Ovary (tissue), 7 donors: ENCODE measurements at regions not wholly inside any gene's neighbourhood (a gene's known extent, or its start where the extent isn't known, plus 50 kb on each side); places are given as distances from the start of the nearest gene placed in this dataset.

ENCODE experiments used
- DNase-seq, 5 donors: peaks; one replicate each; pipeline ENCODE4 v3.0.0-alpha.2; 2019 to 2020
- H3K27ac ChIP-seq, 2 donors: fragments of 200-600 bp; one replicate each; pipeline versions ENCODE4 v1.5.1 to v1.8.0; 2019 to 2022
- H3K27me3 ChIP-seq: fragments of 200-600 bp; one replicate; pipeline ENCODE4 v1.8.0; 2022
- H3K36me3 ChIP-seq: fragments of 200-600 bp; sonication (generic); one replicate; pipeline ENCODE4 v1.5.1; 2019
- H3K4me1 ChIP-seq: one replicate; pipeline ENCODE4 v1.8.1; 2013; ENCODE audit warnings: mild to moderate bottlenecking, moderate library complexity; ENCODE audit not compliant: insufficient read depth
- H3K4me3 ChIP-seq: fragments of 200-600 bp; sonication (generic); one replicate; pipeline ENCODE4 v1.5.1; 2017
- H3K9me3 ChIP-seq, 2 donors: fragments of 200-600 bp in 1 of 2; sonication (generic) in 1 of 2; one replicate each; pipeline versions ENCODE4 v1.5.1 to v1.8.1; 2013 to 2019; ENCODE audit warnings: mild to moderate bottlenecking in 1 of 2, moderate library complexity in 1 of 2
- EP300 ChIP-seq: sonication (generic); formaldehyde crosslinking; IDR thresholded peaks from one replicate; pipeline ENCODE4 v1.6.1; 2017; ENCODE audit warnings: antibody characterized with exemption
- POLR2A ChIP-seq: fragments of 450-650 bp; IDR thresholded peaks from one replicate; pipeline ENCODE4 v1.6.1; 2017; ENCODE audit warnings: antibody characterized with exemption, mild to moderate bottlenecking, moderate library complexity
- WGBS, 3 donors: extraction: QIAGEN DNeasy Blood & Tissue Kit in 1 of 3; methylation state at CpG; one replicate each; pipeline versions ENCODE4 v1.1.5 to v1.1.7; 2013 to 2017; 5-methylcytosine and 5-hydroxymethylcytosine counted together
- intact Hi-C, 4 donors: fragments of 100-400 bp; cut with DNase I; formaldehyde crosslinking; loops; one replicate each; pipeline versions ENCODE4 v1.11.0 to v1.15.1; 2022 to 2023
- TF ChIP-seq, protein P1 (sequence below), 3 donors: fragments of 450-650 bp in 2 of 3; fragments of 200-600 bp in 1 of 3; IDR thresholded peaks; one replicate each; pipeline versions ENCODE4 v1.5.1 to v1.8.0; 2016 to 2022; ENCODE audit warnings: antibody characterized with exemption in 3 of 3, mild to moderate bottlenecking in 1 of 3
- donor health status: DM: no; HTN: no; CAD: no; lungs with moderate emphysema.
- donor health status: DM: no; HTN: no; CAD: no.
- donor health status: Bipolar disorder and iron deficiency.
- donor health status: DM: no; HTN: no; CAD: no.
- donor health status: DM: yes; HTN: yes; CAD: no.

DNA sequence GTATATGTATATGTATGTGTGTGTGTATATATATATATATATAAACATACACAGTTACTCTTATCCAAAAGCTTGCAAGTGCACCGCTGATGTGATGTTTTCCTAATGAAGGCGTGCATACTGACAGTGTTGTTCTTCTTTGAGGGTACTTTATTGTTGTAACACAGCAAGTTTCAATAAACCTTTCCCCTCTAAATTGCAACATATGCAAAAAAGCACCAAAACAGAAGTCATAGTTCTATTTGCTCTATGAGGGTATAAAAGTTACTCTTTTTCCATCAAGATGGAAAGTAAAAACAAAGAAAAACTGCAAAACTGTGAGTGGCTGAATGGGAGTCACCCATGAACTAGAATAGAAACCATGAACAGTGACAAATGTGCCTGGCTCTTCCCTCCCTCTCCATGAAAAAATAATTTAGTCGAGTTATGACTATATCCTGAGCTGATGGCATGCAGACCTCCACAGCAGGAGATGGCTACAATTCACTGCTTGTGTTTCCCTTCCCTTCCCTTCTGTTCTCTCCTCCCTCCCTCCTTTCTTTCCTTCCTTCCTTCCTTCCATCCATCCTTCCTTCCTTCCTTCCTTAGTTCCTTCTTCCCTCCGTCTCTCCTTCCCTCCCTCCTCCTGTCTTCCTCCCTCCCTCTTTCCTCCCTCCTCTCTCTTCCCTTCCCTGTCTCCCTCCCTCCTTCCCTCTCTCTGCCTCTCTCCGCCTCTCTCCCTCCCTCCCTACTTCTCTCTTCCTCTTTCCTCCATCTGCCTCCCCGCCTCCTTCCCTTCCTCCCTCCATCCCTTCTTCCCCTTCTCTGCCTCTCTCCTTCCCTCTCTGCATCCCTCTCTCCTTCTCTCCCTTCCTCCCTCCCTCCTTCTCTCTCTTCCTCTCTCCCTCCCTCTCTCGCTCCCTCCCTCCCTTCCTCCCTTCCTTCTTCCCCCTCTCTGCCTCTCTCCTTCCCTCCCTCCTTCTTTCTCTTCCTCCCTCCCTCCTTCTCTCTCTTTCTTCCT, 220.7 kb upstream of the POU3F1 start:
- intact Hi-C loops: no loop called here
- DNase-seq: no peak
- no peaks in the 10 kb centered on the region for H3K27me3 ChIP-seq

DNA sequence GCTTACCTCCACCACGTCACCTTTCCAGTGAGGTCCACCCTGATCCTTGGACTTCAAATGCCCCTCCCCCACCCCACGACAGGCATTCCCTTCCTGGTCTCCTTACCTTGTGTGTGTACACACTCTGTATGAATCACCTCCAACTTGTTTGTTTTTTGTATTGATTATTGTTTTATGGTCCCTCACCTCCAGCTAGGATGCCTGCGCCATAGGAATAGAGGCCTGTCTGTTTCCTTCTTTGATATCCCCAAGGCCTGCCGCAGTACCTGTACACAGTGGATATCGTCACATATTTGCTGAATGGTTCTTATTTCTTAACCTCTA, 219.6 kb upstream of the POU3F1 start:
- Histone ChIP-seq H3K9me3 (no peaks in the 10 kb centered on the region), H3K4me3 (no peak overlapping the region), H3K27ac (no peak overlapping the region), H3K36me3 (no peaks in the 10 kb centered on the region), H3K4me1 (no peaks in the 10 kb centered on the region), H3K27me3 (no peaks in the 10 kb centered on the region)
- no peak for DNase-seq
- TF ChIP-seq, protein P1, sequence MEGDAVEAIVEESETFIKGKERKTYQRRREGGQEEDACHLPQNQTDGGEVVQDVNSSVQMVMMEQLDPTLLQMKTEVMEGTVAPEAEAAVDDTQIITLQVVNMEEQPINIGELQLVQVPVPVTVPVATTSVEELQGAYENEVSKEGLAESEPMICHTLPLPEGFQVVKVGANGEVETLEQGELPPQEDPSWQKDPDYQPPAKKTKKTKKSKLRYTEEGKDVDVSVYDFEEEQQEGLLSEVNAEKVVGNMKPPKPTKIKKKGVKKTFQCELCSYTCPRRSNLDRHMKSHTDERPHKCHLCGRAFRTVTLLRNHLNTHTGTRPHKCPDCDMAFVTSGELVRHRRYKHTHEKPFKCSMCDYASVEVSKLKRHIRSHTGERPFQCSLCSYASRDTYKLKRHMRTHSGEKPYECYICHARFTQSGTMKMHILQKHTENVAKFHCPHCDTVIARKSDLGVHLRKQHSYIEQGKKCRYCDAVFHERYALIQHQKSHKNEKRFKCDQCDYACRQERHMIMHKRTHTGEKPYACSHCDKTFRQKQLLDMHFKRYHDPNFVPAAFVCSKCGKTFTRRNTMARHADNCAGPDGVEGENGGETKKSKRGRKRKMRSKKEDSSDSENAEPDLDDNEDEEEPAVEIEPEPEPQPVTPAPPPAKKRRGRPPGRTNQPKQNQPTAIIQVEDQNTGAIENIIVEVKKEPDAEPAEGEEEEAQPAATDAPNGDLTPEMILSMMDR (IDR thresholded peaks at IDR 0.05): no peak
- TF ChIP-seq EP300 (no peak), POLR2A (no peak)
- intact Hi-C loops: no loop called here
- WGBS, 3 donors: 90 to 94% (median 92%) methylated on average over 5 of the region's 5 CpGs

More for the DNA sequence above, 220.7 kb upstream of the POU3F1 start:
- H3K36me3 ChIP-seq: no peaks in the 10 kb centered on the region
- no peaks in the 10 kb centered on the region for H3K9me3 ChIP-seq
- 57 to 69% (median 63%) methylated on average over 7 of the region's 7 CpGs for WGBS, 3 donors
- H3K4me3 ChIP-seq: no peak overlapping the region
- H3K4me1 ChIP-seq: no peaks in the 10 kb centered on the region
- TF ChIP-seq POLR2A (no peak), EP300 (no peak)
- TF ChIP-seq, protein P1 (IDR thresholded peaks at IDR 0.05): no peak
- no peak overlapping the region for H3K27ac ChIP-seq

DNA sequence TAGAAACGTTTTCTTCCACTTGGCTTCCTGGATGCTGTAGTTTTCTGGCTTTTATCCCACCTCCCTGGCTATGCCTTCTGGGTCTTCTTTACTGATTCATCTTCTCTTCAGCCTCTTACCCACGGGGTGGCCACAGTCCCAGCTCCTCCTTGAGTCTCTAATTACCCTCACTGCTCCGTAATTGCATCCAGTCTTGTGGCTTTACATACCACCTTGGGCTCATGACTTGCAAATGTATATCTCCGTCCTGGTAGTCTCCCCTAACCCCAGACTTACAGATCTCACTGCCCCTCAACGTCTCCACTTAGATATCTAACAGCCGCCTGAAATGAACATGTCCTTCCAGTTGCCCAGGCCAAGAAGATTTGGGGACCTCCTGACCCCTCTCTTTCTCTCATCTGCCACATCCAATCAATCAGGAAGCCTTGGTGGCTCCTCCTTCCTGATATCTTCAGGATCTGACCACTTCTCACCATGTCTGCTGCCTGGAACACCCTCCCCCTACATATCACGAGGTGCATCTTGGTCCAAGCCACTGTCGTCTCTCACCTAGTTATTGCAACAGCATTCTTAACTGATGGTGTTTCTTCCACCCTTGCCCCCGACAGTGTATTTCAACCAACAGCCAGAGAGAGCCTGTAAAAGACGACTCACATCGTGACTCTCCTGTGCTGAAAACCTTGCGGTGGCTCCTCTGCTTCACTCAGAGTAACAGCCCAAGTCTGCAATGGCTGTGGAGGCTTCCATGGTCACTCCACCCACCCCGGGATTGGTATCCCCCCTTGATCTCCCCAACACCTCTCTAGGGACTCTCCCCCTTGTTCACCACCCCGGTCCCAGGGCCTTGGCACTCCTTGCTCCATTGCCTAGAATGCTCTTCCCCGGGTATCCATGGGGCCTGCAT, 219.0 kb upstream of the POU3F1 start:
- Histone ChIP-seq H3K36me3 (no peaks in the 10 kb centered on the region), H3K27me3 (no peaks in the 10 kb centered on the region)
- DNase-seq: no peak

DNA sequence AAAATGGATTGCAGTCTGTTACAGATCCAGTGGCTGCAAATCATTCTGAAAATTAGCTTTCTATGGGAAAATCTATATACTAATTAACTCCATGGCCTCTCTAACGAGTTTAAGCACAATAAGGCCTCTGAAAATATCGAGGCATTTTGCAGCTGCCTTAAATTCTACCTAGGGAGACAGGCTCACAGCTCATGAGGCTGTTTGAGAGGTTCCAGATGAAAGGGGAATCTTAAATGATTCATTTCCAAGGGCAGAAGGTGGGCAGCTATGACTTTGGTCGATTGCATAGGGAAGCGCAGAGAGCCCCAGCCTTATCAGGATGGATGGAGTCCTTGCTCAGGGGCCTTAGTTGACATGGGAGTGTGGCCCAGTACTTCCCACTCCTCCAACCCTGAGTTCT, 216.8 kb upstream of the POU3F1 start:
- Histone ChIP-seq H3K4me3 (no peak overlapping the region), H3K9me3 (peaks cover 0 to 5% of the 10 kb centered on the region in 2 donors), H3K27me3 (no peaks in the 10 kb centered on the region), H3K27ac (no peak overlapping the region), H3K36me3 (no peaks in the 10 kb centered on the region), H3K4me1 (no peaks in the 10 kb centered on the region)
- TF ChIP-seq POLR2A: no peak
- TF ChIP-seq, protein P1 (IDR thresholded peaks at IDR 0.05): no peak
- no peak for TF ChIP-seq EP300
- WGBS, 3 donors: 41 to 57% (median 47%) methylated on average over 4 of the region's 4 CpGs
- no peak for DNase-seq
- intact Hi-C loops: no loop called here

More for the DNA sequence above, 219.0 kb upstream of the POU3F1 start:
- intact Hi-C loops: no loop called here
- no peak for TF ChIP-seq EP300
- TF ChIP-seq, protein P1 (IDR thresholded peaks at IDR 0.05): no peak
- TF ChIP-seq POLR2A: no peak
- 72 to 81% (median 78%) methylated on average over 15 of the region's 15 CpGs for WGBS, 3 donors
- H3K4me1 ChIP-seq: no peaks in the 10 kb centered on the region
- no peak overlapping the region for H3K4me3 ChIP-seq
- no peak overlapping the region for H3K27ac ChIP-seq
- H3K9me3 ChIP-seq: no peaks in the 10 kb centered on the region
